HG02642 (cell line): ENCODE measurements at regions not wholly inside any gene's neighbourhood (a gene's known extent, or its start where the extent isn't known, plus 50 kb on each side); places are given as distances from the start of the nearest gene placed in this dataset.
"Not testable (repeated sequence)": the region's sequence is repeated elsewhere in the genome, so short reads cannot be mapped to it uniquely, and the experiment has no call there.

Source experiments
- ATAC-seq: cut with Tn5 transposase; IDR thresholded peaks from one replicate; pipeline ENCODE4 v1.9.1; 2021; ENCODE audit warnings: mild to moderate bottlenecking; ENCODE audit not compliant: unreplicated experiment, poor library complexity

DNA sequence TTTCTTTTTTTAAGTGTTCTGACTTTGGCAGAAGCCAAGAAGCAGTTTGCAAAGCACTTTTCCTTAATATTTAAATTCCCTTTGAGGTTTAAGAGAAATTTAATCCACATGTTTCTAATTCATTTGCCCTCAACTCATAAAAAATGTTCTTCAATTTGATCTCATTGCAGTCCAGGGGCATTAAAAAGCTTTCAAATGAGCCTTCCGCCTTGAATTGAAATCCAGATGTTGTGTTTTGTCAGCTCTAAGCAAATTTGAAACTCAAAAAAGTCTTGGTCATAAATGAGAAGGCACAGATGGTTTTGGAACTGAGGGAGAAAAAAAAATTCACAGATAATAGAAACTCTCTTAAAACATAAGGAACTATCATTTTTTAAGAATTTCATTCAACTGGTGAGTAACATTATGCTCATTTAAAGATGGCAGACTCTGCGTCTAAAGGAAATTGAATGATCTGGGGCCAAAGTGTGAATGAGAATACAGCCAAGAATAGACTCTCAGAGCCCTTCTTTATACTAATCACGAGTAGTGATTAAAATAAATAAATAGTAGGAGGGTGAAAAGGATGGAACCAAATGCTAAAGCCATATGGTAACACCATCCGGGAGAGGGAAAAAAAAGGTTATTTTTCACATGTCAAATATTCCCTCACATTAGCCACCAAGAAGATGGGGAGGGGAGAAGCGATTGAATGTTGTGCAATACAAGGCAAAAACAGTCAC is 1304.7 kb downstream of the CDH8 start:
- no peak for ATAC-seq

DNA sequence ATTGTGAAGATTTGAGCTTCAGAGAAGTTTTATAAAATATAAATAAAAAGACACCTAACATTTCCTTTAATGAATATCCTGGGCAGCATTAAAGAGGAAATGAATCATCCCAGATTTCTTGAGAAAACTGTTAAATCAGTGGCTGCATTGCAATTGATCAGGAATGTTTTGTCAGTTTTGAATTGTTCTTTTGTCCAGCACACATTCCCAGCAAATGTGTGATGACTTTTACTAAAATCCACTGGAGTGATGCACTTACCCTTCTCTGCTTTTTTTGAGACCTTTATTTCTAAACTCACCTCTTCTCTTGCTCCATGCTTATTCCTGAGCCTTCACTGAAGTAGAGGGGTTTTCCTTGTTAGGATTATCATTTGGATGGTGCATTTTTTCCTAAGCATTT is 1307.2 kb downstream of the CDH8 start:
- no peak for ATAC-seq

DNA sequence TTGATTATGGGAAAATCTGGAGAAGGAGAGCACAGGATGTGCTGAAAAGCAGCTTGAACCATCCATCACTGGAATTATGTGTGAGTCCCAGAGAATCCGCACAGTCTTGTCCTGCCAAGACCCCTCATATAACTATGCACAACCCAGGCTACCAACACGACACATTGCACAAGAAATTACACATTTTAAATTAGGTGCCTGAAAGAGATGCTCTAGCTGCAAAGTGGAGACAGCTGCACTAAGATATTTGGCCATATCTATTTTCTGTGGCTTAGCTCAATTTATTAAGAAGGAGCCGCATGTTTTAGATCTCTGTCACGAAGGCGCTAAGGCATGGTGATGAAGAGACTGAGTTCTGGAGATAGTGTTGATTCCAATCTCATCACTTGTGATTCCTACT is 1308.4 kb downstream of the CDH8 start:
- ATAC-seq: no peak

DNA sequence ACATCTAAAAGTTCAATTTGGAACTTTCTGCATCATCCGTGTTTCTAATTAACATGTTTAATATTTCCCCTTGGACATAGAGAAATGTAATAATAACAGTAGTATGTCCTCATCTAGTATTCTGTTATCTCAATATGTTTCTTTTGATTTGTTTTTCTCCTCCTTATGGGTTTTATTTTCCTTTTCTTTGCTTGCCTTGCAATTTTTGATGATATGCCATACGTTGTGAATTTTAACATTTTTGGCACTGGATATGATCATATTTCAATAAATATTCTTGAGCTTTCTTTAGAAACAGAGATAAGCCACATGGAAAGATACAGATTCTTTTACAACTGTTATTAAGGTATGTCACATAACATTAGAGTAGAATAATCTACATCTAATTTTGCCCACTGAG is 1316.2 kb downstream of the CDH8 start:
- ATAC-seq: no peak

DNA sequence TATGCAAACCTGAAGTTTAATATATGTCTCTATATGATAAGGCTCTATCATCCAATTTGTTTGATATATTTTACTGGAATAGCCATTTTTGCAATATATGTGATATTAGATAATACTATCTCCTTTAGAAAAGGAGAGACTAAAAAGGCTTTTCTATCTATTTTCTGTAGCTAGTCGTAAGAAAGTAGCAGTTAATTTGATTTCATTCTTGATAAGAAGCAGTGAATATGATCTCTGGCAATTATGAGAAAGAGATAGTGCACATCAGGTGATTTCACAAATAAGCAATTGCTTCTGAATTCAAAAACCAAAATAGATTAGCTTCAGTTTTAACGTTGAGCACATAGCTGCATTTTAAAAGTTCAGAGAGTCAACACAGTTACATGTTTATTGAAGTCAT is 1318.4 kb downstream of the CDH8 start:
- ATAC-seq: no peak

DNA sequence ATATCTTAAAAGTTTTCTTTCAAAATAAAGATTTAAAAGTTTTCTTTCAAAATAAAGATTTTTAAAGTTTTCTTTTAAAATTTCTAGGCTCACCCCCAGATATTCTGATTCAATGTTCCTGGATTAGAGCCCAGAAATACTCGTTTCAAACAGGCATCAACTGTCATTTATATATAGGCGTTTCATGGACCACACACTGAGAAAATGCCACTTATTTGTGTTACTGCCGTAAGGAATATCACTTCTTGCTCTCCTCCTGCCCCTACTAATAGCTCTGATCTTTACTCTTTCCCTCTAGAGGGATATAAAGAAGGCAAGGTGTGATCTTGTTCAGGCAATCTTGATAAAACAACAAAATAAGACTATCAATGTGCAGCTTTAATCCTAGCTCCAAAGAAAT is 1324.1 kb downstream of the CDH8 start:
- no peak for ATAC-seq

DNA sequence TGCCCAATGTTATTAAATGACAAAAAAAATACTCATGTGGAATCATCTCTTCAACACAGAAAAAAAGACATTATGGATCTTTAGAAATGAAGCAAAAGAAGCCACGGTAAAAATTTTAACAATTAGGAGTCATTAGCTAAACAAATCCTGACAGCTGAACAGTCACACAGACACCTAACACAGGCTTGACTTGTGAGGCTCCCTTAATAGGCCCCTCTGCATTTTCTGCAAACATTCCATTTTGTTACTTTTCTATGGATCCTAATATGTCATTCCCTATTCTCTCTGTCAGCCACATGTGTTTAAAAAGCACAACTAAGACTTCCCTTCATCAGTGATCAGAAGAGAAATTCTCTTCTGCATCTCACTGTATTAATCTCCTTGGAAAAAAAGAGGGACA is 1331.5 kb downstream of the CDH8 start:
- no peak for ATAC-seq

DNA sequence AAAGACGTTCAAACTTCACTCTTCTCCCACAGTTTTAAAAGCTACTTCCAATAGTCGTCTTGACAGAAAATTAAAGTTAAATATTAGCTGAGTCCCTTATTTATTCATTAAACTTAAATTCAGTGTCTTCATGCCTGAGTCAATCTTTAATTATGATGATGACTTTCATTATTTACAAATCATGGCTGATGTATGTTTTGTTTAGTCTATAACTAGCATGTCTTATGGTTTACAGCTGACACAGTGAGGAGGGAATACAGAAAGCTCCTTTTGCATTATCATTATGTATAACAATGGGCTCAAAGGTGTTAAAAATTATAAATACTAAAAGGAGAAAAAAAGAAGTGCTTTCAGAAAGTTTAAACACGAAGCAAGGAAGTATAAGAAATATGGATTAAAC is 1333.1 kb downstream of the CDH8 start:
- no peak for ATAC-seq

DNA sequence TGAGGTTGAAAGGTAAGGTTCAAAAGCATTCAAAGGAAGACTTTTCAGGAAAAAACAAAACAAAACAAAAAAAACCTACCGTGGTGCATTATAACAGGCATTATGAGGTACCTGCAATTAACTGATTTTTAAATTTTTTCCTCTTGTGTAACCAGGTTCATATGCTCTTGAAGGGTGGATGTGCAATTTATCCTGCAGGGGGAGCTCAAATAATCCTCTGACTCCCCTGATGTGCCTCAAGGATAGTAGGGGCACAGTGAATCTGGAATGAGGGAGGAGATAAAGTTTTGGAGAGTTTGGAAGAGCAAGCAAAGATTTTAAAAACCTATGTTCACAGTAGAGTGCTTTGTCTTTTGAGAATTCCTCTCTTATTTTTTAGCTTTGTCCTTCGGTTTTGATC is 1349.4 kb downstream of the CDH8 start:
- no peak for ATAC-seq

DNA sequence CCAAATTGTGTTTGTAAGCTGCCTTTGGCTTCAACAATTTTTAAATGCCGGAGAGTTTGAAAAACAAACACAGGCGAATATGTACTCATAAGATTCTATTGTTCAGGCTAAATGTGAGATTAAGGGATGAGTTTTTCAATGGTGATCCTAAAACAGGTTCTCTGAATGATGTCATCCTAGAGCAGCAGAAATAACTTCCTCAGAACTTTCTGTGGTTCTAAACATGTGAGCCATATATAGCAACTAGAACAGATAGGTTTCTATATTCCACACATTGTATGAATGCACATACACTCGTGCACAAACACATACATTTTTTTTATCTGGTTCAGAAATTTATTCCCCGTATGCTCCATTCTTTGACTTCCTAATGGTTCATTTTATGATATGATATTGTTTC is 1352.2 kb downstream of the CDH8 start:
- no peak for ATAC-seq

DNA sequence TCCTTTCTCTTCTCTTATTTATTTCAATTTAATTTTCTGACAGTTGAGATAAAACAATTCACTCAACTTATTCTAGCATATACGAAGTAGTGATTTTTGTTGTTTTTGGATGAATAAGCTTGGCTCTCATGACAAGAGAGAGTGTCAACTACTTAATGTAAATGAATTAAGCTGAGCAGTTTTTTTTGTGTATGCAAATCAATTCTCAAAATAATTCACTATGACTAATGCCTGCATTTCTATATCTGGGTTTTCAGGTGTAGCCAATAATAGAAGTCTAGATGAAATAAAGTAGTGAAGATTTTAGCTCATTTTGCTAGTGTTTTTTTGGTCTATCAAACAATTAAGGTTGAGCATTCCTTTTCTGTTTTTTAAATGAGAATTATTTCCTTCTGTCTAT is 1354.0 kb downstream of the CDH8 start:
- no peak for ATAC-seq

DNA sequence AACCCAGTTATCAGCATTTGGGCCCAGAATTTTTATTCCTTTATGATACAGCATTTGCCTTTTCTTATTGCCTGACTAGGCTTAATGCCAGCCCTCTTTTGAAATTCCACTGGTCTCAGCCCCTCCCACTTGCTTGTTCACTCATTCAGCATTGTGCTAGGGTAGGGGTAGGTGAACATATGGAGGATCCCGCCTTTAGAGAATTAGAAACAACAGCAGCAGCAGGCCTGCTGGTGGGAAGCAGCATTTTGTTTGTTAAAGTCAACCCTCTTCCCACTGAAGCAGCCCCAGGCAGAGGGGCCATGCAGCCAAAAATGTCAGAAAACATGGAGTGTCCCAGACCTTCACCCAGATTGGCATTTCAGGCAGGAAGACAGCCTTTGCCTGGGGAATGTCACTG is 1355.2 kb downstream of the CDH8 start:
- no peak for ATAC-seq

DNA sequence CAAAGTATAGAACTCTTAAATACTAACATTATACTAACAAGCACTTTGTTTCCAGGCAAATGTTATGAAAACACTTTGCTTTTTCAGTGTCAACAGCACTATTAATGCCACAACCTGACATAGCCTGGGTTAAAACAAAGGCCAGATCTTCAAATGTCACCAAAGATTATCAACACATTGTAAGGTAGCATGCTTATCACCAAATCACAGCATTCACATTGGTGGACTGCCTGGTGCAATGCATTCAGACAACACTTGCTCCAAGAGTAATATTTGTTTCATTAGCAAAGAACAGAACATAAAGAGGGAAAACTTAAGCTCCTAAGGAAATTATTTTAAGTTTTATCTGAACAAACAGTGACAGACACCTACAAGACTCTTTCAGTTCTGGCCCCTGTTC is 1361.2 kb downstream of the CDH8 start:
- no peak for ATAC-seq

DNA sequence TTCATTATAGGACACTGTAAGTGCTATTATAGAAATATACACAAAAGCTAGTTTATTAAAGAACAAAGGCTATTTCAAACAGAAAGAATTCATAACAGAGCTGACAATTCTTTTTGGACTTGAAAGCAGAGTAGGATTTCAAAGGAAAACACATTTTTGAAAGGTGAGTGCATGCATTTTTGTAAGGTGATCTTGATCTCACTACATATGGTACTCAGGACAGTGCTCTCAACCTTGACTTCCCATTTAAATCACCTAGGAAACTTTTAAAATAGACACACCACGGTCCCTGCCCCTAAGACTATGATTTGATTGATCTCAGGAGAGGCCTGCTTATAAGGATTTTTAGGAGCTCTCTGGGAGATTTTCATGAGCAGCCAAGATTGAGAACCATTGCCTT is 1362.0 kb downstream of the CDH8 start:
- no peak for ATAC-seq

DNA sequence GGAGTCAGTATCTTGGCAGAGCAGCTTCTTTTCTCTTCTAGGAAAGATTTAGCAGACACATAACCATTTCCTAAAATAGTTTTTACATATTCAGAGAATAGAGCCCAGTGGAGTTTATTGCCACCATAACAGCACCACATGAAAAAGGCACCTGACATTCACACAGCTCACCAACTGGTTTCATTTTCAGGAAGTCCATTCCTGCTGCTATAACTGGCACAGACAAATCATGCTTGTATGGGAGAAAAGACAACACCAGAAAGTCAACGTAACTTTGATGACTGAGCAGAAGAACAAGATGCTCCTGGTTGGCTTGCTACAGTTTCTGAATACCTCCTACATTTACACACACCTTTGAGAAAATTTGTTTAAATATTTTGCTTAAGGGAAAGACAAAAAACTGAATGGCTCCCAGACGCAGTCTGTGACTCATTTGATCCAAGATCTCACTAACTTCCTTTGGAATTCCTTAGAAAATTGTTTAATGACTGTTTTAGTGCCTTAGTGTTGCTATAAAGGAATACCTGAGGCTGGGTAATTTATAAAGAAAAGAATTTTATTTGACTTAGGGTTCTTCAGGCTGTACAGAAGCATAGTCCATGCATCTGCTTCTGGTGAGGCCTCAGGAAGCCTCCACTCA is 1380.6 kb downstream of the CDH8 start:
- ATAC-seq: no peak

DNA sequence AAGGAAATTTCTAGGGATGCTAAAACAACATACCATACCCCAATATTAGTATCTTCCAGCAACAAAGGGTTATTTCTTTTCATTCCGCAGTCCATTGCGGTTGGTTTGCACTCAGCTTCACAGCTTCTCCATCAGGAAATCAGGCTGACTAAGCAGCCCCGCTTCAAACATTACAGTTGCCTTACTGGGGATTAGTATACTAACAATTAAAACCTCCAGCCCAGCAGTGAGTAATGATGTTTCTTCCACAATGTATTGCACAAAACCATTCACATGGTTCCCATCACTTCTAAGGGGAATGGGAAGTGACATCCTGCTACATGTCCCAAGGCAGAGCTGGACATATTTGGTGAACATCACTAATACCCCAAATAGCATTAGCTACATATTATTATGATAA is 1384.9 kb downstream of the CDH8 start:
- ATAC-seq: no peak

DNA sequence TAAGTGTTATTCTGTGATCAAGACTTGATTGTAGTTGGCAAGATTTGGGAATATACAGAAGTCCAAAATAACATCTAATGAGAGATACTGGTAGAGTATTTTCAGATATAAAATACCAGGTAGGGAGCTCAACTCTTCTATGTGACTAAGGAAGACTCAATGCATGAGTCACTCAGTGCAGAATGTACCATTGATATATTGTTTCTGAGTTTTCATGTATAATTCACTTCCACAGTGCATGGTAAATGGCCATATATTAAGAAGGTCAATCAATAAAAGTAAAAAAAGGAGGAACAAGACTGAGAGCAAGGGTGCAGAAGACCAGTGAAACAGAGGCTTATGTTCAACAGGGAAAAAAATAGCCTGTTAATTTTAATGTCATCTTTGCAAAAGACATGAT is 1387.9 kb downstream of the CDH8 start:
- no peak for ATAC-seq

DNA sequence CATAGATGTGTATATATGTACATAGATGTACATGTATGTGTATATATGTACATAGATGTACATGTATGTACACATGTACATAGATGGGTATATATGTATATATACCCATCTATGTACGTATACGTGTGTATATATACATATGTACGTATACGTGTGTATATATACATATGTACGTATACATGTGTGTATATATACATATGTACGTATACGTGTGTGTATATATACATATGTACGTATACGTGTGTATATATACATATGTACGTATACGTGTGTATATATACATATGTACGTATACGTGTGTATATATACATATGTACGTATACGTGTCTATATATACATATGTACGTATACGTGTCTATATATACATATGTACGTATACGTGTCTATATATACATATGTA is 1388.8 kb downstream of the CDH8 start:
- ATAC-seq: not testable (repeated sequence)

DNA sequence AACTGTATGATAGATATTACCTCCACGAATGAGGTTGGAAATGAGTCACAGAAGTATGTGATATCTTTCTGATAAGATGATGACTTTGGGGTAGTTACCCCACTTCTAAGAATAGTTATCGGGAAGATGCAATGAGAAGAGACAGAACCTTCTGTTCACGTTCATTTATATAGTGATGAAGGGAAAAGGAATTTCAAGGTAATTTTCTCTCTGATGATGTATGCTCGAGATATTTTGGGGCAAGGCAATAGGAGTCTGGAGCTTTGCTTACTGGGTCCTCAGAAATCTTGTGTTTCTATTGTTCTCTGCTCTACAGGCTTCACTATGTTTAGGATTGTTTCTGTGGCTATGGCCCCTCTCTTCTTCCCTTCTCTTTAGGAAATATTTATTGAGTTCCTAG is 1389.6 kb downstream of the CDH8 start:
- no peak for ATAC-seq

DNA sequence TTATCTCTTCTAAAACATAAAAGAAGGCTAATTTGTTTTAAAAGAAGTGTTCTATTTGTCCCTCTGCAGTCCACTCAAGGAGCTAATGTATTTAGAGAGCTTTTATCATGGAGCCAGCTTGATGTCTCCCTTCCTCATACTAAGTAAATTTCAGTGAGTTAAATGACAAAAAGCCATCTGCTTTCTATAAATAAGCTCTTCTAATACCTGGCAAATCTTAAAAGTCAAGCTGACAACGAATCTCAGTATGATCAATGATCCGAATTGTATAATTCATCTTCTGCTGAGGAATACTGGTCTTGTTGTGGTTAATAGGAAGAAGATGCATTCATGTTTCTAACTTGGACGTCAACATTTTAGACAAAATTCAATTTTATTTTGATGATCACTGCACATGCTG is 1390.7 kb downstream of the CDH8 start:
- ATAC-seq: no peak

DNA sequence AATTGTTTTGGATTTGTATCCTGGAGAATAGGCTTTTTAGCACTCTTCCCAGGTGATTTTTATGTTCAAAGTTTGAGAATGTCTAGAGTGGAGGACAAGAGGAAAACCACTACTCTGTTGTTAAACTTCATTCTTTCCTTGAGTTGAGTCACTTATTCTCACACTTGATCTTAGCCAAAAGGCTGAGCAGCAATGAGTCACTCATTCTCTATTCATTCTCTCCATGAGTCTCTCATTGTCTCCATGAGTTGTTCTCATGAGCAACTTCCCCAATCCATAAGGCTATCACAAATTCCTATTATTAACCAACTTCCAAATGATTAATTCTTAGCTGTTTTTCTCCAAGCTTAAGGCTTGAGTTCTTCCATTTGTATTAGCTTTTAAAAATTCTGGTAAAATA is 1393.3 kb downstream of the CDH8 start:
- ATAC-seq: no peak

DNA sequence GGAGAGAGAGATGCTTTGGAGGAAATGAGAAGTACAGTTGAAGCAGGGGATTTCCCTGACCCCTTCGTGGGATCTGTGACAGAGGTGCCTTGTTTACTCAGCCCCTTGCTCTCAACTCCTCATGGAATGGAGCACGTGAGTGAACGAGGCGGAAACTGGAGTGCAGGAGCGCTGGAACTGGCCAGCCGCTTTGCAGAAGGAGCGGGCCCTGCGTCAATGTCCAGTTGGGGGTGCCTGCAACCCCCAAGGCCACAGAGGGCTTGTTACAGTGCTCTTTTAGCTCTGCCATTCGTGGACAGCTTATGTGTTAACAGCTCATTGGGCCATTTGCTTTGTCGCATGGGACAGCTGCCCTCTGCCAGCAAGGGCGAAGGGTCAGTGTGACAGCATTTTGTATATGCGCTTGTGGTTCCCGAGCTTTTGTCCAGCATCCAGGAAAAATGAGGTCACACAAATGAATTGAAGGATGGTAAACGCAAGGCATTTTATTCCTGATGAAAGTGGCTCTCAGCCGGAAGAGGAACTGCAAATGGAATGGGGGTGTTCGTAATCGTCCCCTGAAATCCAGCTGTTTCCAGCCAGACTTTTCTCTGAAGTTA is 1395.1 kb downstream of the CDH8 start:
- no peak for ATAC-seq
